H1 (cell line): ENCODE measurements at regions not wholly inside any gene's neighbourhood (a gene's known extent, or its start where the extent isn't known, plus 50 kb on each side); places are given as distances from the start of the nearest gene placed in this dataset.

Experiments
- CTCF ChIA-PET: fragments of 300-600 bp; sonication (Branson Sonifier 250); formaldehyde crosslinking; loops from one replicate; lab custom pipeline; 2021; ENCODE audit not compliant: partially characterized antibody; lab: Charles Lee
- POLR2A ChIA-PET: fragments of 300-600 bp; sonication (Branson Sonifier 250); formaldehyde crosslinking; loops from one replicate; lab custom pipeline; 2021; ENCODE audit warnings: inconsistent platforms; ENCODE audit not compliant: partially characterized antibody; lab: Charles Lee
- DNase-seq, 2 experiments: peaks; one replicate each; pipeline versions ENCODE4 v3.0.0 to v3.0.0-alpha.2; 2010 to 2022; ENCODE audit warnings: low spot score in 2 of 2, low read depth in 1 of 2, mixed read lengths in 1 of 2
- FAIRE-seq: peaks from 2 replicates; lab custom pipeline; 2011; peaks lifted over from hg19 to GRCh38; lab: Jason Lieb, UNC
- H2AFZ ChIP-seq: 2 replicates; pipeline ENCODE4 v1.8.1; 2012; ENCODE audit warnings: low read length, inconsistent platforms
- H2AK5ac ChIP-seq: 2 replicates; pipeline ENCODE4 v1.6.1; 2013; ENCODE audit warnings: low read depth, low read length
- H2BK120ac ChIP-seq: replicated peaks from 2 replicates; pipeline ENCODE3; 2013; ENCODE audit warnings: low read depth, low read length, inconsistent platforms
- H2BK12ac ChIP-seq: 2 replicates; pipeline ENCODE4 v1.6.1; 2013; ENCODE audit warnings: low read depth, low read length
- H2BK15ac ChIP-seq: 2 replicates; pipeline ENCODE4 v1.6.1; 2013; ENCODE audit warnings: low read length
- H2BK20ac ChIP-seq: 2 replicates; pipeline ENCODE4 v1.6.1; 2013; ENCODE audit warnings: low read length
- H2BK5ac ChIP-seq: 2 replicates; pipeline ENCODE4 v1.6.1; 2013; ENCODE audit warnings: low read depth, low read length
- H3K14ac ChIP-seq: 2 replicates; pipeline ENCODE4 v1.6.1; 2013; ENCODE audit warnings: inconsistent platforms; ENCODE audit not compliant: insufficient read length
- H3K18ac ChIP-seq: 2 replicates; pipeline ENCODE4 v1.6.1; 2013; ENCODE audit warnings: low read length; ENCODE audit errors: extremely low read depth
- H3K23ac ChIP-seq: 2 replicates; pipeline ENCODE4 v1.6.1; 2013; ENCODE audit warnings: inconsistent platforms; ENCODE audit not compliant: insufficient read length
- H3K23me2 ChIP-seq: 2 replicates; pipeline ENCODE4 v1.6.1; 2013; ENCODE audit warnings: low read depth, low read length
- H3K27ac ChIP-seq: 2 replicates; pipeline ENCODE4 v1.6.1; 2011; ENCODE audit warnings: low read depth, low read length, inconsistent platforms
- H3K27me3 ChIP-seq, 4 experiments: replicated peaks in 1 of 4; 1 replicate in 1 of 4; 2 replicates in 3 of 4; pipeline versions ENCODE4 v1.6.1 to v1.8.1; 2011 to 2013; ENCODE audit warnings: low read length in 3 of 4, mild to moderate bottlenecking in 3 of 4, inconsistent platforms in 2 of 4, mixed read lengths in 2 of 4, moderate library complexity in 1 of 4; ENCODE audit not compliant: control insufficient read depth in 3 of 4, insufficient read depth in 3 of 4; ENCODE audit errors: extremely low read depth in 1 of 4
- H3K36me3 ChIP-seq, 4 experiments: 2 replicates each; pipeline versions ENCODE4 v1.6.1 to v1.8.1; 2011 to 2013; ENCODE audit warnings: mild to moderate bottlenecking in 4 of 4, low read length in 3 of 4, moderate library complexity in 2 of 4, control low read depth in 1 of 4, inconsistent platforms in 1 of 4; ENCODE audit not compliant: insufficient read depth in 4 of 4, control insufficient read depth in 2 of 4
- H3K4ac ChIP-seq: replicated peaks from 2 replicates; pipeline ENCODE3; 2013; ENCODE audit warnings: low read length, low read depth, mixed read lengths, inconsistent platforms; ENCODE audit not compliant: insufficient read length
- H3K4me1 ChIP-seq, 4 experiments: replicated peaks in 1 of 4; 1 replicate in 1 of 4; 2 replicates in 3 of 4; pipeline versions ENCODE4 v1.6.1 to v1.8.1; 2011 to 2013; ENCODE audit warnings: low read length in 3 of 4, inconsistent platforms in 2 of 4, mixed read lengths in 1 of 4; ENCODE audit not compliant: insufficient read depth in 4 of 4, control insufficient read depth in 3 of 4
- H3K4me2 ChIP-seq, 2 experiments: 2 replicates each; pipeline versions ENCODE4 v1.6.1 to v1.8.1; 2011 to 2013; ENCODE audit warnings: low read depth in 2 of 2, low read length in 2 of 2, control low read depth in 1 of 2, inconsistent platforms in 1 of 2, mild to moderate bottlenecking in 1 of 2; ENCODE audit not compliant: insufficient read depth in 1 of 2
- H3K4me3 ChIP-seq, 4 experiments: fragments of 200-600, 300-600 bp in 1 of 4; sonication (generic), shearing (Covaris generic), sonication (Bioruptor Twin) in 1 of 4; 2 replicates each; pipeline versions ENCODE4 v1.5.1 to v1.8.1; 2011 to 2016; ENCODE audit warnings: low read length in 4 of 4, low read depth in 3 of 4, control low read depth in 2 of 4, inconsistent platforms in 2 of 4, mild to moderate bottlenecking in 2 of 4, mixed read lengths in 1 of 4, moderate library complexity in 1 of 4; ENCODE audit not compliant: insufficient read depth in 2 of 4; ENCODE audit errors: extremely low read depth in 1 of 4
- H3K56ac ChIP-seq: replicated peaks from 2 replicates; pipeline ENCODE3; 2013; ENCODE audit warnings: low read depth, mild to moderate bottlenecking, mixed read lengths, low read length, inconsistent platforms; ENCODE audit not compliant: insufficient read length
- H3K79me1 ChIP-seq: 2 replicates; pipeline ENCODE4 v1.6.1; 2013; ENCODE audit warnings: low read depth, low read length, control low read depth
- H3K79me2 ChIP-seq, 2 experiments: 2 replicates each; pipeline versions ENCODE4 v1.6.1 to v1.8.1; 2012 to 2013; ENCODE audit warnings: low read length in 2 of 2, mild to moderate bottlenecking in 2 of 2, inconsistent platforms in 1 of 2; ENCODE audit not compliant: insufficient read depth in 2 of 2, control insufficient read depth in 1 of 2
- H3K9ac ChIP-seq, 4 experiments: replicated peaks in 1 of 4; 1 replicate in 1 of 4; 2 replicates in 3 of 4; pipeline versions ENCODE4 v1.6.1 to v1.8.1; 2011 to 2013; ENCODE audit warnings: low read depth in 3 of 4, low read length in 3 of 4, control low read depth in 2 of 4, mild to moderate bottlenecking in 2 of 4, moderate library complexity in 2 of 4, inconsistent platforms in 1 of 4; ENCODE audit errors: extremely low read depth in 1 of 4
- H3K9me3 ChIP-seq, 2 experiments: 2 replicates each; pipeline versions ENCODE4 v1.6.1 to v1.8.1; 2012 to 2013; ENCODE audit warnings: mild to moderate bottlenecking in 2 of 2, moderate library complexity in 2 of 2, control low read depth in 1 of 2, inconsistent platforms in 1 of 2, low read depth in 1 of 2, low read length in 1 of 2, mixed read lengths in 1 of 2; ENCODE audit not compliant: insufficient read depth in 2 of 2
- H4K20me1 ChIP-seq, 2 experiments: replicated peaks in 1 of 2; 2 replicates each; pipeline versions ENCODE3 to v1.8.1; 2011 to 2013; ENCODE audit warnings: inconsistent platforms in 2 of 2, low read length in 2 of 2, mild to moderate bottlenecking in 1 of 2; ENCODE audit not compliant: insufficient read depth in 2 of 2, control insufficient read depth in 1 of 2
- H4K5ac ChIP-seq: 2 replicates; pipeline ENCODE4 v1.6.1; 2013; ENCODE audit warnings: low read length, low read depth, mixed read lengths, inconsistent platforms; ENCODE audit not compliant: insufficient read length
- H4K8ac ChIP-seq: 2 replicates; pipeline ENCODE4 v1.8.0; 2013; ENCODE audit warnings: mild to moderate bottlenecking, moderate library complexity, low read length, inconsistent platforms; ENCODE audit not compliant: insufficient read depth; ENCODE audit errors: extremely low read depth
- H4K91ac ChIP-seq: replicated peaks from 2 replicates; pipeline ENCODE3; 2013; ENCODE audit warnings: low read length, mixed read lengths, inconsistent platforms; ENCODE audit not compliant: insufficient read length
- ATF3 ChIP-seq: IDR thresholded peaks from 2 replicates; pipeline ENCODE4 v1.6.1; 2011; ENCODE audit warnings: low read depth, mild to moderate bottlenecking, low read length; ENCODE audit not compliant: insufficient read depth
- CREB1 ChIP-seq: IDR thresholded peaks from 2 replicates; pipeline ENCODE4 v1.6.1; 2012; ENCODE audit warnings: inconsistent platforms
- EGR1 ChIP-seq: IDR thresholded peaks from 2 replicates; pipeline ENCODE4 v1.6.1; 2011; ENCODE audit warnings: low read depth, low read length, borderline replicate concordance
- FOSL1 ChIP-seq: IDR thresholded peaks from 2 replicates; pipeline ENCODE4 v1.6.1; 2011; ENCODE audit warnings: mild to moderate bottlenecking, low read depth, low read length, moderate library complexity; ENCODE audit not compliant: insufficient read depth
- HDAC2 ChIP-seq, 2 experiments: fragments of 300-600 bp in 1 of 2; sonication (generic) in 1 of 2; IDR thresholded peaks; 2 replicates each; pipeline ENCODE4 v1.6.1; 2011 to 2012; ENCODE audit warnings: low read depth in 2 of 2, low read length in 2 of 2, mild to moderate bottlenecking in 2 of 2, moderate library complexity in 2 of 2, borderline replicate concordance in 1 of 2, inconsistent platforms in 1 of 2
- MAX ChIP-seq: IDR thresholded peaks from 2 replicates; pipeline ENCODE4 v1.6.1; 2012; ENCODE audit warnings: inconsistent platforms
- RXRA ChIP-seq: IDR thresholded peaks from 2 replicates; pipeline ENCODE4 v1.6.1; 2011; ENCODE audit warnings: low read depth, mild to moderate bottlenecking, low read length, moderate library complexity; ENCODE audit not compliant: insufficient read depth
- SIRT6 ChIP-seq: IDR thresholded peaks from one replicate; pipeline ENCODE4 v1.7.1; 2012; ENCODE audit warnings: low read length, inconsistent platforms
- SP4 ChIP-seq: IDR thresholded peaks from 2 replicates; pipeline ENCODE4 v1.6.1; 2012; ENCODE audit warnings: low read length, inconsistent platforms
- TAF1 ChIP-seq: IDR thresholded peaks from 2 replicates; pipeline ENCODE4 v1.6.1; 2011; ENCODE audit warnings: mild to moderate bottlenecking, low read depth, low read length
- TCF12 ChIP-seq: IDR thresholded peaks from 2 replicates; pipeline ENCODE4 v1.6.1; 2011; ENCODE audit warnings: low read depth, mild to moderate bottlenecking, low read length
- YY1 ChIP-seq: IDR thresholded peaks from 2 replicates; pipeline ENCODE4 v1.6.1; 2011; ENCODE audit warnings: low read depth, mild to moderate bottlenecking, low read length
- WGBS, 2 experiments: shearing (Covaris generic) in 1 of 2; methylation state at CpG; one replicate each; pipeline versions ENCODE4 v1.1.6 to v1.1.7; 2013 to 2015; ENCODE audit warnings: low lambda C conversion rate in 2 of 2, mixed read lengths in 2 of 2, inconsistent platforms in 1 of 2, low coverage in 1 of 2, missing lambda C conversion rate in 1 of 2; ENCODE audit not compliant: insufficient replicate concordance in 2 of 2, insufficient coverage in 1 of 2, insufficient read length in 1 of 2; ENCODE audit errors: extremely low coverage in 1 of 2, missing lambda C conversion rate in 1 of 2; 5-methylcytosine and 5-hydroxymethylcytosine counted together

GRCh38 chr18:45201029-45201428, 414.2 kb upstream of the SLC14A2 start:
- Histone ChIP-seq H3K18ac (no peak overlapping the region), H4K20me1 (no peaks in the 10 kb centered on the region), H3K4me3 (no peak overlapping the region), H2BK15ac (no peak overlapping the region), H3K79me1 (no peaks in the 10 kb centered on the region), H3K27me3 (no peaks in the 10 kb centered on the region), H4K91ac (no peak overlapping the region), H4K5ac (no peak overlapping the region), H3K14ac (no peak overlapping the region), H2BK120ac (no peak overlapping the region), H3K79me2 (no peaks in the 10 kb centered on the region), H2AFZ (no peak overlapping the region), H3K27ac (no peak overlapping the region), H4K8ac (no peak overlapping the region), H2AK5ac (no peak overlapping the region), H3K4me1 (no peaks in the 10 kb centered on the region), H3K9me3 (no peaks in the 10 kb centered on the region; a peak in 1 of 4 replicates), H3K56ac (no peak overlapping the region), H3K23ac (no peak overlapping the region), H3K4ac (no peak overlapping the region), H2BK12ac (no peak overlapping the region), H2BK20ac (no peak overlapping the region), H3K9ac (no peak overlapping the region), H3K36me3 (no peaks in the 10 kb centered on the region), H2BK5ac (no peak overlapping the region), H3K23me2 (no peaks in the 10 kb centered on the region), H3K4me2 (no peak overlapping the region)
- FAIRE-seq, result no peak
- CTCF ChIA-PET, result no interaction called here
- POLR2A ChIA-PET, result no interaction called here
- DNase-seq, result no peak
- WGBS, 2 experiments, result 92% methylated on average over 2 of the region's 2 CpGs; no CpG with 5 or more reads in 1 of the 2 experiments
- TF ChIP-seq EGR1, result no peak
- no peak for TF ChIP-seq RXRA
- TF ChIP-seq CREB1, result no peak
- TF ChIP-seq SIRT6, result no peak
- TF ChIP-seq ATF3, result no peak
- TF ChIP-seq TAF1, result no peak
- no peak for TF ChIP-seq YY1
- no peak for TF ChIP-seq FOSL1
- no peak for TF ChIP-seq MAX
- no peak for TF ChIP-seq SP4
- no peak for TF ChIP-seq TCF12
- no peak for TF ChIP-seq HDAC2 (IDR thresholded peaks at IDR 0.05; ENCODE audit: borderline replicate concordance in 1 of 2, low read depth in 2 of 2, low read length in 2 of 2)
